ENCODE measurements at regions not wholly inside any gene's neighbourhood (a gene's known extent, or its start where the extent isn't known, plus 50 kb on each side); places are given as distances from the start of the nearest gene placed in this dataset.
"Not testable (repeated sequence)": the region's sequence is repeated elsewhere in the genome, so short reads cannot be mapped to it uniquely, and the experiment has no call there.

DNA sequence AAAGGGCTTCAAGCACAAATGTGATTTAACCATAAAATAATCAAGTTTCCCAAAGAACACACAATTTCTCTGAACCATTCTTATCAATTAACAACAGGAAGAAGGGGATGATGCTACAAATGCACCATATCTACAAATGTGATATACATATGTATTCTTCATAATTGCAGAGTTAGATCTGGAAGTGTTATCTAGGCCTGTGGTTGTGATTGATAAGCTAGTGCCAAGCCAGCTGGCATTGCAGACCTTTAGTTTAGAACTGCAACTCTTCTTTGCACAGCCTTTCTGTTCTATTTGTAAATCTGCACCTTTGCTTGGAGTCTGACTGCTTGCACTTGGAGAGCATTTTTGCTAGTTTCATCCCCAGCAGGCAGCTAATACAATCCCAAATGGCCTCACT is 145.5 kb upstream of the NPY2R start:
- DNase-seq (ENCODE audit: low read depth, low spot score) (no peak), ATAC-seq (no peak)
- RAD21 ChIA-PET (ENCODE audit: low non-redundant PET in 1 of 2, low total read pairs in 2 of 2, uncharacterized antibody in 2 of 2, unreplicated experiment in 2 of 2): no interaction called here
- CTCF ChIA-PET: no interaction called here
- no TSS peak for BruUV-seq (replicated peaks)
- POLR2A ChIA-PET: no interaction called here
- no peak overlapping the region for H3K9ac ChIP-seq (ENCODE audit: low read length)
- H3K4me2 ChIP-seq (ENCODE audit: low read length): no peak overlapping the region
- H4K20me1 ChIP-seq (ENCODE audit: insufficient read depth): no peaks in the 10 kb centered on the region
- no peaks in the 10 kb centered on the region for H3K4me1 ChIP-seq (ENCODE audit: control insufficient read depth in 1 of 2, insufficient read depth in 2 of 2, low read length in 2 of 2)
- H3K27ac ChIP-seq (ENCODE audit: low read depth, low read length): no peak overlapping the region
- TF ChIP-seq RAD21 (IDR thresholded peaks at IDR 0.05; ENCODE audit: low read depth) (no peak), EGR1 (IDR thresholded peaks at IDR 0.05; ENCODE audit: low read depth) (no peak), ELF1 (IDR thresholded peaks at IDR 0.05; ENCODE audit: borderline replicate concordance, low read depth) (no peak), EZH2 (IDR thresholded peaks at IDR 0.05) (no peak), FOSL1 (IDR thresholded peaks at IDR 0.05; ENCODE audit: low read depth) (no peak), POLR2A (IDR thresholded peaks at IDR 0.05; ENCODE audit: borderline replicate concordance, extremely low read depth, insufficient read depth, insufficient read length) (no peak), JUND (IDR thresholded peaks at IDR 0.05) (no peak), EZH2phosphoT487 (IDR thresholded peaks at IDR 0.05; ENCODE audit: borderline replicate concordance) (no peak)
- TF ChIP-seq, protein P1, sequence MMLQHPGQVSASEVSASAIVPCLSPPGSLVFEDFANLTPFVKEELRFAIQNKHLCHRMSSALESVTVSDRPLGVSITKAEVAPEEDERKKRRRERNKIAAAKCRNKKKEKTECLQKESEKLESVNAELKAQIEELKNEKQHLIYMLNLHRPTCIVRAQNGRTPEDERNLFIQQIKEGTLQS (IDR thresholded peaks at IDR 0.05): no peak
- TF ChIP-seq, protein P2, sequence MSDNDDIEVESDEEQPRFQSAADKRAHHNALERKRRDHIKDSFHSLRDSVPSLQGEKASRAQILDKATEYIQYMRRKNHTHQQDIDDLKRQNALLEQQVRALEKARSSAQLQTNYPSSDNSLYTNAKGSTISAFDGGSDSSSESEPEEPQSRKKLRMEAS (IDR thresholded peaks at IDR 0.05): no peak
- TF ChIP-seq, protein P3, sequence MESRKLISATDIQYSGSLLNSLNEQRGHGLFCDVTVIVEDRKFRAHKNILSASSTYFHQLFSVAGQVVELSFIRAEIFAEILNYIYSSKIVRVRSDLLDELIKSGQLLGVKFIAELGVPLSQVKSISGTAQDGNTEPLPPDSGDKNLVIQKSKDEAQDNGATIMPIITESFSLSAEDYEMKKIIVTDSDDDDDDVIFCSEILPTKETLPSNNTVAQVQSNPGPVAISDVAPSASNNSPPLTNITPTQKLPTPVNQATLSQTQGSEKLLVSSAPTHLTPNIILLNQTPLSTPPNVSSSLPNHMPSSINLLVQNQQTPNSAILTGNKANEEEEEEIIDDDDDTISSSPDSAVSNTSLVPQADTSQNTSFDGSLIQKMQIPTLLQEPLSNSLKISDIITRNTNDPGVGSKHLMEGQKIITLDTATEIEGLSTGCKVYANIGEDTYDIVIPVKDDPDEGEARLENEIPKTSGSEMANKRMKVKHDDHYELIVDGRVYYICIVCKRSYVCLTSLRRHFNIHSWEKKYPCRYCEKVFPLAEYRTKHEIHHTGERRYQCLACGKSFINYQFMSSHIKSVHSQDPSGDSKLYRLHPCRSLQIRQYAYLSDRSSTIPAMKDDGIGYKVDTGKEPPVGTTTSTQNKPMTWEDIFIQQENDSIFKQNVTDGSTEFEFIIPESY (IDR thresholded peaks at IDR 0.05; ENCODE audit: extremely low read depth, insufficient replicate concordance, low read length): no peak
- TF ChIP-seq, protein P4, sequence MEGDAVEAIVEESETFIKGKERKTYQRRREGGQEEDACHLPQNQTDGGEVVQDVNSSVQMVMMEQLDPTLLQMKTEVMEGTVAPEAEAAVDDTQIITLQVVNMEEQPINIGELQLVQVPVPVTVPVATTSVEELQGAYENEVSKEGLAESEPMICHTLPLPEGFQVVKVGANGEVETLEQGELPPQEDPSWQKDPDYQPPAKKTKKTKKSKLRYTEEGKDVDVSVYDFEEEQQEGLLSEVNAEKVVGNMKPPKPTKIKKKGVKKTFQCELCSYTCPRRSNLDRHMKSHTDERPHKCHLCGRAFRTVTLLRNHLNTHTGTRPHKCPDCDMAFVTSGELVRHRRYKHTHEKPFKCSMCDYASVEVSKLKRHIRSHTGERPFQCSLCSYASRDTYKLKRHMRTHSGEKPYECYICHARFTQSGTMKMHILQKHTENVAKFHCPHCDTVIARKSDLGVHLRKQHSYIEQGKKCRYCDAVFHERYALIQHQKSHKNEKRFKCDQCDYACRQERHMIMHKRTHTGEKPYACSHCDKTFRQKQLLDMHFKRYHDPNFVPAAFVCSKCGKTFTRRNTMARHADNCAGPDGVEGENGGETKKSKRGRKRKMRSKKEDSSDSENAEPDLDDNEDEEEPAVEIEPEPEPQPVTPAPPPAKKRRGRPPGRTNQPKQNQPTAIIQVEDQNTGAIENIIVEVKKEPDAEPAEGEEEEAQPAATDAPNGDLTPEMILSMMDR (IDR thresholded peaks at IDR 0.05 in 2 of 3, conservative IDR thresholded peaks at IDR 0.05 in 1 of 3; ENCODE audit: borderline replicate concordance in 1 of 3, insufficient read depth in 1 of 3, low read depth in 2 of 3, low read length in 2 of 3): no peak
- no peaks in the 10 kb centered on the region for H3K79me2 ChIP-seq (ENCODE audit: insufficient read depth, low read length)
- intact Hi-C loops (cut with micrococcal nuclease): no loop called here
- H3K4me3 ChIP-seq (replicated peaks in 1 of 2; ENCODE audit: low read depth in 1 of 2, low read length in 2 of 2): no peak overlapping the region
- H3K36me3 ChIP-seq (ENCODE audit: control insufficient read depth in 1 of 2, insufficient read depth in 2 of 2, low read length in 2 of 2): no peaks in the 10 kb centered on the region
- no peaks in the 10 kb centered on the region for H3K9me3 ChIP-seq (ENCODE audit: control insufficient read depth in 1 of 2, insufficient read depth in 1 of 2, low read depth in 1 of 2, low read length in 2 of 2)
- no peaks in the 10 kb centered on the region for H3K27me3 ChIP-seq (ENCODE audit: insufficient read depth, low read length)
- H3K9me2 ChIP-seq (ENCODE audit: insufficient read depth): no peaks in the 10 kb centered on the region
- no peak overlapping the region for H2AFZ ChIP-seq (ENCODE audit: low read depth, low read length, poor library complexity, severe bottlenecking)

DNA sequence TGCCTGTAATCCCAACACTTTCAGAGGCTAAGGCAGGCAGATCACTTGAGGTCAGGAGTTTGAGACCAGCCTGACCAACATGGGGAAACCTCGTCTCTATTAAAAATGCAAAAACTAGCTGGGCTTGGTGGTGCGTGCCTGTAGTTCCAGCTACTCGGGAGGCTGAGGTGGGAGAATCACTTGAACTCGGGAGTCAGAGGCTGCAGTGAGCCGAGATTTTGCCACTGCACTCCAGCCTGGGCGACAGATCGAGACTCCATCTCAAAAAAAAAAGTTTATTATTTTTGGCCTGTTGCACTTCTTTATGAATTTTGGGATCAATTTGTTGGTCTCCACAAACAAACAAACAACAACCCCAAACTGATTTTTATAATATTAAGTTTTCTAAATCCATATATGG is 143.5 kb upstream of the NPY2R start:
- H2AFZ ChIP-seq (ENCODE audit: low read depth, low read length, poor library complexity, severe bottlenecking); H3K36me3 ChIP-seq (ENCODE audit: control insufficient read depth in 1 of 2, insufficient read depth in 2 of 2, low read length in 2 of 2); ATAC-seq; intact Hi-C loops (cut with micrococcal nuclease); CTCF ChIA-PET; H3K27ac ChIP-seq (ENCODE audit: low read depth, low read length); H3K4me2 ChIP-seq (ENCODE audit: low read length); BruUV-seq (replicated peaks); RAD21 ChIA-PET (ENCODE audit: low non-redundant PET in 1 of 2, low total read pairs in 2 of 2, uncharacterized antibody in 2 of 2, unreplicated experiment in 2 of 2); H3K9ac ChIP-seq (ENCODE audit: low read length); H3K27me3 ChIP-seq (ENCODE audit: insufficient read depth, low read length); DNase-seq (ENCODE audit: low read depth, low spot score); H3K9me3 ChIP-seq (ENCODE audit: control insufficient read depth in 1 of 2, insufficient read depth in 1 of 2, low read depth in 1 of 2, low read length in 2 of 2); H3K79me2 ChIP-seq (ENCODE audit: insufficient read depth, low read length); H4K20me1 ChIP-seq (ENCODE audit: insufficient read depth); H3K4me3 ChIP-seq (replicated peaks in 1 of 2; ENCODE audit: low read depth in 1 of 2, low read length in 2 of 2); POLR2A ChIA-PET; H3K4me1 ChIP-seq (ENCODE audit: control insufficient read depth in 1 of 2, insufficient read depth in 2 of 2, low read length in 2 of 2); H3K9me2 ChIP-seq (ENCODE audit: insufficient read depth): not testable (repeated sequence)

All from HCT116 (cell line).